HFFc6 (cell line): ENCODE measurements at regions not wholly inside any gene's neighbourhood (a gene's known extent, or its start where the extent isn't known, plus 50 kb on each side); places are given as distances from the start of the nearest gene placed in this dataset.
A peak's percentile ranks its signal among the peaks of the same experiment; 100 is the strongest.

Experiments used
- DNase-seq: peaks from one replicate; pipeline ENCODE4 v3.0.0-alpha.2; 2018
- H3K27ac Mint-ChIP-seq: 2 replicates; pipeline ENCODE4 v1.8.0; 2020; ENCODE audit warnings: mild to moderate bottlenecking, mixed read lengths
- H3K27me3 Mint-ChIP-seq: 2 replicates; pipeline ENCODE4 v1.8.0; 2021; ENCODE audit warnings: mild to moderate bottlenecking, moderate library complexity, mixed read lengths; ENCODE audit not compliant: insufficient read depth
- H3K36me3 Mint-ChIP-seq: 2 replicates; pipeline ENCODE4 v1.8.0; 2021; ENCODE audit warnings: low read depth, mixed read lengths
- H3K4me1 Mint-ChIP-seq: 2 replicates; pipeline ENCODE4 v1.8.0; 2020; ENCODE audit warnings: low read depth, mixed read lengths
- H3K4me3 Mint-ChIP-seq: 2 replicates; pipeline ENCODE4 v1.8.0; 2020; ENCODE audit warnings: mild to moderate bottlenecking, moderate library complexity, mixed read lengths
- H3K9me3 Mint-ChIP-seq: 2 replicates; pipeline ENCODE4 v1.8.0; 2020; ENCODE audit warnings: mild to moderate bottlenecking, mixed read lengths
- TF ChIP-seq, protein P1 (sequence below): fragments of 200-600 bp; sonication (generic); IDR thresholded peaks from 2 replicates; pipeline ENCODE4 v1.5.0; 2021; ENCODE audit warnings: antibody characterized with exemption, mild to moderate bottlenecking

DNA sequence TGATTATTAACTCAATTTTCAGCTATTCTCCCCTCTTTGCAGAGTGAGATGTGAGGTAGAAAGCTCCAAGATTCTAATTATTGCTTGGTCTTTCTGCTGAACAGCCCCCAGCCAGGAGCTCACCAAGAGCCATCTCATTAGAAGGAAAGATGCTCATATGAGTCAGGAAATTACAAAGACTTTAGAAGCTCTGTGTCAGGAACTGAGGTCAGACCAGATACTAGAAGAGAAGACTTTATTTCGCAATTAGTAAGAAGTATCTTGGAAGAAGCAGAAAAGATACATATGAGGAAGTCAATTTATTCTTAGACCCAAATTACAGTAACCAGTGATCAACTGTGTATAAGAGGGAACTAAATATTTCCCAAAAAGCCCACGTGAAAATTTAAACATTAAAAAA is 626.9 kb downstream of the ZWINT start:
- H3K9me3 Mint-ChIP-seq: peaks cover 28% of the 10 kb centered on the region
- TF ChIP-seq, protein P1, sequence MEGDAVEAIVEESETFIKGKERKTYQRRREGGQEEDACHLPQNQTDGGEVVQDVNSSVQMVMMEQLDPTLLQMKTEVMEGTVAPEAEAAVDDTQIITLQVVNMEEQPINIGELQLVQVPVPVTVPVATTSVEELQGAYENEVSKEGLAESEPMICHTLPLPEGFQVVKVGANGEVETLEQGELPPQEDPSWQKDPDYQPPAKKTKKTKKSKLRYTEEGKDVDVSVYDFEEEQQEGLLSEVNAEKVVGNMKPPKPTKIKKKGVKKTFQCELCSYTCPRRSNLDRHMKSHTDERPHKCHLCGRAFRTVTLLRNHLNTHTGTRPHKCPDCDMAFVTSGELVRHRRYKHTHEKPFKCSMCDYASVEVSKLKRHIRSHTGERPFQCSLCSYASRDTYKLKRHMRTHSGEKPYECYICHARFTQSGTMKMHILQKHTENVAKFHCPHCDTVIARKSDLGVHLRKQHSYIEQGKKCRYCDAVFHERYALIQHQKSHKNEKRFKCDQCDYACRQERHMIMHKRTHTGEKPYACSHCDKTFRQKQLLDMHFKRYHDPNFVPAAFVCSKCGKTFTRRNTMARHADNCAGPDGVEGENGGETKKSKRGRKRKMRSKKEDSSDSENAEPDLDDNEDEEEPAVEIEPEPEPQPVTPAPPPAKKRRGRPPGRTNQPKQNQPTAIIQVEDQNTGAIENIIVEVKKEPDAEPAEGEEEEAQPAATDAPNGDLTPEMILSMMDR: no peak
- H3K4me3 Mint-ChIP-seq: no peak overlapping the region

DNA sequence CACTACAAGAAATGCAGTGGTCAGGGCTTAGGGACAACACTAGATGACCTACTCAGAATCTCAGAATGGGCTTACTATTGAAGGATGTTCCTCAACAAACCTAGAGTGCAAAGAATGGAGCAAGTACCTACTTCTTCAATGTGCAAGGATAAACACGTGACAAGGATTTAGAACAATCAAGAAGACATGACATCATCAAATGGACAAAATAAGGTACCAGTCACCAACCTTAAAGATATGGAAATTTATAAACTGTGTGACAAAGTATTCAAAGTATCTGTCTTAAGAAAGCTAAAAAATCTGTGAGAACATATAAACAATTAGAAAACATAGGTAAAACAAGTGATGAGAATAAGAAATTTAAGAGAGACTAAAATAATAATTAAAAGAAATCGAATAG is 656.1 kb downstream of the ZWINT start:
- no peak for DNase-seq
- no peak overlapping the region for H3K27ac Mint-ChIP-seq
- H3K4me3 Mint-ChIP-seq: no peak overlapping the region
- H3K4me1 Mint-ChIP-seq: no peaks in the 10 kb centered on the region
- H3K9me3 Mint-ChIP-seq: peaks cover 13% of the 10 kb centered on the region
- TF ChIP-seq, protein P1: no peak
- no peaks in the 10 kb centered on the region; the same call in 1 of the 2 replicates for H3K27me3 Mint-ChIP-seq
- no peaks in the 10 kb centered on the region for H3K36me3 Mint-ChIP-seq

More for the DNA sequence above, 626.9 kb downstream of the ZWINT start:
- no peaks in the 10 kb centered on the region for H3K36me3 Mint-ChIP-seq
- H3K4me1 Mint-ChIP-seq: no peaks in the 10 kb centered on the region
- DNase-seq: no peak
- no peak overlapping the region for H3K27ac Mint-ChIP-seq
- H3K27me3 Mint-ChIP-seq: peaks cover 3% of the 10 kb centered on the region; the same call in 1 of the 2 replicates

DNA sequence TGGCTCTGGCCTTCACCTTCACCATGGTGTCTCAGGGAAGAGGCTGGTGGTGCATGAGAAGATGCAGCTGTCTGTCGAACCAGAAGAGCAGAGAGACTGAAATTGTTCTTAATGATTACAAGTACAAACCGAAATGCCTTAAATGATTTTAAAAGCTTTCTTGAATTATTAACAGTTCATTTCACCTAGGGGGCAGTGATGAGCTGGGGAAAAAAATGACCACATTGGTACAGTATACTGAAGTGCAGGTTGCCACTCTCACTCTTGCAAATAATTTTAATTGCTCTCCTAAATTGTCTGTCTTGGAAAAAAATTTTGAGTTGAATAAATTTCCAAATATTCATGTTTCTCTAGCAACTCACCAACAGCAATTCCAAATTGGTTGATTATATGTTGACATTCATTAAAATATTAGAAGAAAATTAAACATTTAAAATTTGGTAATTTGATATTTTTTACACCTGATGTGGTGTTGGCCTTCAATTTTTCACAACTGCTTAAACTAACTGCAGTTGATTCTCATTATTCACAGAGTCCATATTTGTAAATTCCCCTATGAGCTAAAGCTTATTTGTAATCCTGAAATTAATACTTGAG is 692.6 kb downstream of the ZWINT start:
- TF ChIP-seq, protein P1: peak; percentile 37; the same call in 1 of the 2 replicates
- Mint-ChIP-seq H3K4me1 (no peaks in the 10 kb centered on the region), H3K9me3 (peaks cover 36% of the 10 kb centered on the region), H3K4me3 (no peak overlapping the region), H3K27me3 (no peaks in the 10 kb centered on the region), H3K27ac (no peak overlapping the region), H3K36me3 (no peaks in the 10 kb centered on the region; the same call in 1 of the 2 replicates)
- no peak for DNase-seq

DNA sequence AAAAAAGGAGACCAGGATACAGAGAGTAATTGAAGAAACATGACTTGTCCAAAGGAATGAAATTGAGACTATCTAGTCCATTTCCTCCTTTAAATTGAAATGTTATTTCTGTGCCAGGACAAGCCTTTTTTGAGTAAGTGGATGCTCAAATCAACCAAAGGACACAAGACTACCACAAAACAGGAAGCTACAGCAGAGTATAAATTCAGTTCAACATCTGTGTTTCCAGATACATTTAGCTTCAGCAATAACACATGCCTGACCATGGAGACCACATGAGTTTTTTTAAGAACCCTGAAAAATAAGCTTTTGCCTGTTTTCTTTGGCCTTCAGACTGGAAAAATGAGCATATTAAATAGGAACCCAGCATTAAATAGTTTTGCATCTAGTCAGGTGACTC is 707.5 kb downstream of the ZWINT start:
- H3K36me3 Mint-ChIP-seq: no peaks in the 10 kb centered on the region
- no peak for DNase-seq
- TF ChIP-seq, protein P1: no peak
- peaks cover 29% of the 10 kb centered on the region for H3K9me3 Mint-ChIP-seq
- no peaks in the 10 kb centered on the region for H3K27me3 Mint-ChIP-seq
- H3K4me1 Mint-ChIP-seq: no peaks in the 10 kb centered on the region
- no peak overlapping the region for H3K4me3 Mint-ChIP-seq
- H3K27ac Mint-ChIP-seq: no peak overlapping the region

DNA sequence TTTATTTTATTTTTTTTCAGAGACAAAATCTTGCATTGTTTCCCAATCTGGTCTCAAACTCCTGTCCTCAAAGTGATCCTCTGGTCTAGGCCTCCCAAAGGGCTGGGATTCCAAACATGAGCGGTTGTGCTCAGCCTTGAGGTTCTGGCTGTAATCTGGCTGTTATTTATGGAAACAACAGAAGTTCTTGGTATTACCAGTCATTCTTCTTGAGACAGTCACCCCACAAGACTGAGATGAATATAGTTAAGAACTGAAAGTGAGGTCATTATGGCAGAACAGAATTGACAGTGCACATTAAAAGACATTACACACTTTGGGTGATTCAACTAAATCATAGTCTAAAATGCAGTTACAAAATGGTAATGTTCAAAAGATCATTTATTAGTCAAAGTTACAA is 719.5 kb downstream of the ZWINT start:
- TF ChIP-seq, protein P1: no peak
- Mint-ChIP-seq H3K4me3 (no peak overlapping the region), H3K27me3 (no peaks in the 10 kb centered on the region), H3K27ac (no peak overlapping the region), H3K9me3 (peaks cover 27% of the 10 kb centered on the region), H3K4me1 (no peaks in the 10 kb centered on the region), H3K36me3 (no peaks in the 10 kb centered on the region)
- DNase-seq: no peak
